ENCODE measurements at regions not wholly inside any gene's neighbourhood (a gene's known extent, or its start where the extent isn't known, plus 50 kb on each side); places are given as distances from the start of the nearest gene placed in this dataset.

GRCh38 chr18:54772056-54772455, 56.2 kb upstream of the RAB27B start:
- DNase-seq, result no peak

GRCh38 chr18:54774423-54774822, 53.9 kb upstream of the RAB27B start:
- DNase-seq, result no peak

- DNase-seq, result no peak
Measured at GRCh38 chr18:54774981-54775665, 53.2 kb upstream of the RAB27B start.

- no peak for DNase-seq
Measured at GRCh38 chr18:54775686-54776085, 52.6 kb upstream of the RAB27B start.

GRCh38 chr18:54776282-54776977, 51.8 kb upstream of the RAB27B start:
- no peak for DNase-seq

DNA sequence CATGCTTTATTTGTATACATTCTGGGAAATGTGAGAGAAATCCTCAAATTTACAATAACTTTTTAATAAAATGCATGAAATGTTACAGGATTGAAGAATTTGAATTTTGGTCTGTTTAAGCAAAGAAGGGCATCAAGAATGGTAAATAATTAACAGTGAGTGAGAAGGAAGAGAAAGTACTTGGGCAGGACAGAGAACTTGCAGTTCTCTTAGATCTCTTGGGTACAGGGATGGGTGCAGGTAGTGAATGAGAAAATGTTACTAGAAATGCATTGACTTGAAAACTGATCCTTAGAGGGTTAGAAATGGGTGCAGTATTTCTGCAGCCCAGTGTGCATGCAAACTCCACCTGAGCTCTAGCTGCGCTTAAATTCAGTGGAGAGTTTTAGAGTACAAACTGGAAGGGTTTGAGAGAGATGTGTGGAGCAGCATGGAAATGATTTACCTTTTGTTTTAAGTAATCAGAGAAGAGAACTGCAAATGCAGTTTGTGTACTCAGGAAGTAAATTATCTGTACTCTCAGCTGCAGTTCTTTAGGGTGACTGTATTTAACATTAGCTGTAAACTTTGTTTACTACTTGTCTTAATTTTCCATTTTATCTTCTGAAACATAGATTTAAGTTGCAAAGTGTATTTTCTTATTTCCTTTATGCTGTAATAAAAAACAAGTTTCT, 51.0 kb upstream of the RAB27B start:
- no peak for DNase-seq

DNA sequence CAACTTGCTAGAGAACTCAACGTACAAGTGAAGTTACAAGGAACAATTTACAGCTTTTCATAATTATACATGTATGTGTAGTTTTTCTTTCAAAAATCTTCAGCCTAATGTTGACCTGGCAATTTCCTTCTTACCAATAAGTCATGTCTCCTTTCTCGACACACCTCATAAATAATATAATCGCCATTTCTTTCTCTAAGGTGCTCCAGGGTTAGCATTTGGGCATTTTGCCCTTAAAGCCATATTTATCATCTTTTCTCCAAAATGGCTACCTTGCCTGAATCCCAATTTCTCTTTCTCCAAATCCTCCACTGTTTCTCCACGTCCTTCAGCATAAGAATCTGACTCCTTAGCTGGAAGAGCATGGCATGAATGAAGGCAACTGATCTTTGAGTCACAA, 50.3 kb upstream of the RAB27B start:
- no peak for DNase-seq

Data from stimulated activated naive CD4-positive, alpha-beta T cell treated with Interleukin-2 at 50 U/mL for 16 hours (primary cell).